Neural cell (in vitro differentiated cells): ENCODE measurements at regions not wholly inside any gene's neighbourhood (a gene's known extent, or its start where the extent isn't known, plus 50 kb on each side); places are given as distances from the start of the nearest gene placed in this dataset.

ENCODE experiments used
- CTCF ChIP-seq: fragments of 450-650 bp; IDR thresholded peaks from 2 replicates; pipeline ENCODE4 v1.5.1; 2014; ENCODE audit warnings: antibody characterized with exemption, mild to moderate bottlenecking, moderate library complexity; ENCODE audit not compliant: poor library complexity, severe bottlenecking
- EP300 ChIP-seq: fragments of 450-650 bp; conservative IDR thresholded peaks from 2 replicates; pipeline ENCODE4 v1.6.1; 2014; ENCODE audit warnings: antibody characterized with exemption, mild to moderate bottlenecking, moderate library complexity; ENCODE audit not compliant: poor library complexity, severe bottlenecking
- EZH2 ChIP-seq: fragments of 200-600, 300-800 bp; shearing (Covaris generic), sonication (generic); IDR thresholded peaks from 2 replicates; pipeline ENCODE4 v1.6.1; 2014; ENCODE audit warnings: antibody characterized with exemption, low read length, borderline replicate concordance, mild to moderate bottlenecking; ENCODE audit not compliant: insufficient read depth, poor library complexity, severe bottlenecking
- MXI1 ChIP-seq: fragments of 450-650 bp; conservative IDR thresholded peaks from 2 replicates; pipeline ENCODE4 v1.6.1; 2014; ENCODE audit warnings: antibody characterized with exemption, mild to moderate bottlenecking; ENCODE audit not compliant: poor library complexity, severe bottlenecking
- POLR2AphosphoS5 ChIP-seq: IDR thresholded peaks from 2 replicates; pipeline ENCODE4 v1.6.1; 2012
- REST ChIP-seq: IDR thresholded peaks from 2 replicates; pipeline ENCODE4 v1.6.1; 2012; ENCODE audit warnings: borderline replicate concordance
- TAF1 ChIP-seq: IDR thresholded peaks from 2 replicates; pipeline ENCODE4 v1.6.1; 2012; ENCODE audit warnings: low read depth

GRCh38 chr2:78839259-78839658 is 186.2 kb upstream of the REG3G start:
- TF ChIP-seq CTCF (no peak), MXI1 (no peak), EP300 (no peak), EZH2 (no peak), REST (no peak), POLR2AphosphoS5 (no peak), TAF1 (no peak)
